ENCODE measurements at regions not wholly inside any gene's neighbourhood (a gene's known extent, or its start where the extent isn't known, plus 50 kb on each side); places are given as distances from the start of the nearest gene placed in this dataset.

DNA sequence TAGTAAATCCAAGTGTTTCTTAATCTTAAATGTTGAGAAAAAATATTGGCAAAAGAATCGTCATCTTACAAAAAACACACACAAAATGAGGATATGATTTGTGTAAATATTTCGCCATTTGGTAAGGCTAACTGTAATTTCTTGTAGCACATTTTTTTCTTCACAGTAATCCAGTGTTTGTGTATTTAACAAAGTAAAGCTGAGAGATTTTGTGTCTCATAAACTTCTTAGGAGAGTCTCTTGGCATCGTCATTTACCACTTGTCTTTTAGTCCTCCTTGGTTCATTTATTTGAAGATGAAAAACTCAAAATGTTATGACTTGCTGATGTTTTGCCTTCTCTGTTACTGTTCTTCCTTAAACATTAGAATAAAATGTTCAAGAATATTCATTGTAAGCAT, 326.7 kb upstream of the PITX2 start:
- DNase-seq (no peak), ATAC-seq (no peak)
- intact Hi-C loops (cut with DNase I) = no loop called here
- Histone ChIP-seq H3K36me3 (no peaks in the 10 kb centered on the region), H3K4me1 (no peaks in the 10 kb centered on the region), H3K4me3 (no peak overlapping the region), H3K9me3 (no peaks in the 10 kb centered on the region), H3K27me3 (no peaks in the 10 kb centered on the region), H3K27ac (no peak overlapping the region)
- TF ChIP-seq, protein P1, sequence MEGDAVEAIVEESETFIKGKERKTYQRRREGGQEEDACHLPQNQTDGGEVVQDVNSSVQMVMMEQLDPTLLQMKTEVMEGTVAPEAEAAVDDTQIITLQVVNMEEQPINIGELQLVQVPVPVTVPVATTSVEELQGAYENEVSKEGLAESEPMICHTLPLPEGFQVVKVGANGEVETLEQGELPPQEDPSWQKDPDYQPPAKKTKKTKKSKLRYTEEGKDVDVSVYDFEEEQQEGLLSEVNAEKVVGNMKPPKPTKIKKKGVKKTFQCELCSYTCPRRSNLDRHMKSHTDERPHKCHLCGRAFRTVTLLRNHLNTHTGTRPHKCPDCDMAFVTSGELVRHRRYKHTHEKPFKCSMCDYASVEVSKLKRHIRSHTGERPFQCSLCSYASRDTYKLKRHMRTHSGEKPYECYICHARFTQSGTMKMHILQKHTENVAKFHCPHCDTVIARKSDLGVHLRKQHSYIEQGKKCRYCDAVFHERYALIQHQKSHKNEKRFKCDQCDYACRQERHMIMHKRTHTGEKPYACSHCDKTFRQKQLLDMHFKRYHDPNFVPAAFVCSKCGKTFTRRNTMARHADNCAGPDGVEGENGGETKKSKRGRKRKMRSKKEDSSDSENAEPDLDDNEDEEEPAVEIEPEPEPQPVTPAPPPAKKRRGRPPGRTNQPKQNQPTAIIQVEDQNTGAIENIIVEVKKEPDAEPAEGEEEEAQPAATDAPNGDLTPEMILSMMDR (IDR thresholded peaks at IDR 0.05) = no peak
- 88% methylated on average over 3 of the region's 3 CpGs for WGBS, 2 donors

DNA sequence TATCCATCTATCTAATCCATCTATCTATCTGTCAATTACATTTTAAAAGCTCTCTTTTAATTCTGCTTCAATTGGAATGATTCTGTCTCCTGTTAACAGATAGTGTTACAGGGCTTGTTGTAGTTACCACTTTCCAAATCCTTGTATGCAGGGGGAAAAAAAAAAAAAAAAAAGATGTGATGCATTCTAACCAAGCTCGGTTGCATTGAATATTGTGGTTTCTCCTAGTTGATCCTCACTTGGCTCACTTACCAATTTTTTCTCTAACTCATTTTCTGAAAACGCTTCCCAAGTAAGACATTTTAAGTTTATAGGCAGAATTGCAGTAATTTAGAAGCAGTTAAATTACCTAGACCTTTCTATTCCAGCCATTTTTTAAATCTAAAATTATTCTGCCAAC, 327.9 kb upstream of the PITX2 start:
- peaks cover 0 to 3% (median 0%) of the 10 kb centered on the region in 7 donors for H3K27me3 ChIP-seq
- TF ChIP-seq, protein P1 (IDR thresholded peaks at IDR 0.05) = no peak
- intact Hi-C loops (cut with DNase I) = loop anchor here in 1 of 10 donors (10.0 kb wide), 1 partner anchor 316 kb away; no protein-coding TSS in a partner anchor
- H3K4me1 ChIP-seq = no peaks in the 10 kb centered on the region
- H3K36me3 ChIP-seq = no peaks in the 10 kb centered on the region
- no peak overlapping the region for H3K4me3 ChIP-seq
- WGBS, 2 donors = 66 to 75% methylated on average over 2 of the region's 2 CpGs
- ATAC-seq (no peak), DNase-seq (no peak)
- no peaks in the 10 kb centered on the region for H3K9me3 ChIP-seq
- no peak overlapping the region for H3K27ac ChIP-seq

DNA sequence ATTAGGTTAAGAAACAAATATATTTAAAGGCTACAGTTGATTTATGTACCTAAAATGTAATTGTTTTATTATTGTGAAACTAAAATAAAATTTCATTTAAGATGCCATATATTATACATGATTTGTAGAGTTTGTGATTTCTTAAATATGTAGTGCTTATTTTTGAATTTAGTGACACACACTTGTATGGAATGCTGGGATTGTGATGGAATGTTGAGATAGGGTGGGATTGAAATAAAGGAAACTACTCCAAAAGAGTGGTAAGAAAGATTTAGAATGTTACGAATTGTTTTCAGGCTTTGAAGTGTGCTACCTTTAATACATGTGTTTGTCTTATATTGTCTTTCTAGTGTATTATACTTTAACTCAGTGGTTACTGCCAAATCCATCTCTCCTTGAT, 330.3 kb upstream of the PITX2 start:
- TF ChIP-seq, protein P1 (IDR thresholded peaks at IDR 0.05) = no peak
- ATAC-seq (no peak), DNase-seq (no peak)
- 66 to 86% methylated on average over 1 of the region's 1 CpG for WGBS, 2 donors
- Histone ChIP-seq H3K27ac (no peak overlapping the region), H3K4me3 (no peak overlapping the region), H3K36me3 (no peaks in the 10 kb centered on the region), H3K27me3 (peaks cover 0 to 3% (median 0%) of the 10 kb centered on the region in 7 donors), H3K4me1 (no peaks in the 10 kb centered on the region), H3K9me3 (no peaks in the 10 kb centered on the region)
- intact Hi-C loops (cut with DNase I) = loop anchor here in 1 of 10 donors (10.0 kb wide), 1 partner anchor 318 kb away; no protein-coding TSS in a partner anchor

DNA sequence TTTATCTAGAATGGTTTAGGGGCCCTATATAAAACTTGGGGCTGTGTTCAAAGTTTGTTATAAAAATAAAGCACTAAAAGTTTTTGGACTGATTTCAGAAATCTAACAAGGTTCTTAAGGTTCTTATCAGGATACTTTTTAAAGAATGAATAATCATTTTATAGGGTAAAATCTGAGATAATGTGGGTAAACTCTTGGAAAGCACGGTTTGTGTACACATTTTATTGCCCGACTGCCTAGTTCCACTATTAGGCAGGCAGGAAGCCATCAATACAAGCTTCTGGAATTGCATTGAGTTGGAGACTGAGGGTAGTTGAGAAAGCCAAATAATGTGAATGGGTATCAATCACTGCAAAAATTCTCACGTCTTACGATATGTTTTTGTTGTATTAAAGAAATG, 331.0 kb upstream of the PITX2 start:
- no peaks in the 10 kb centered on the region for H3K36me3 ChIP-seq
- DNase-seq (no peak), ATAC-seq (no peak)
- intact Hi-C loops (cut with DNase I) = loop anchor here in 1 of 10 donors (10.0 kb wide), 1 partner anchor 319 kb away; no protein-coding TSS in a partner anchor
- H3K27me3 ChIP-seq = peaks cover 0 to 3% (median 0%) of the 10 kb centered on the region in 7 donors
- 77 to 88% methylated on average over 4 of the region's 4 CpGs for WGBS, 2 donors
- H3K4me1 ChIP-seq = no peaks in the 10 kb centered on the region
- TF ChIP-seq, protein P1 (IDR thresholded peaks at IDR 0.05) = no peak
- no peaks in the 10 kb centered on the region for H3K9me3 ChIP-seq
- no peak overlapping the region for H3K27ac ChIP-seq
- H3K4me3 ChIP-seq = no peak overlapping the region
